ENCODE measurements at regions not wholly inside any gene's neighbourhood (a gene's known extent, or its start where the extent isn't known, plus 50 kb on each side); places are given as distances from the start of the nearest gene placed in this dataset.

DNA sequence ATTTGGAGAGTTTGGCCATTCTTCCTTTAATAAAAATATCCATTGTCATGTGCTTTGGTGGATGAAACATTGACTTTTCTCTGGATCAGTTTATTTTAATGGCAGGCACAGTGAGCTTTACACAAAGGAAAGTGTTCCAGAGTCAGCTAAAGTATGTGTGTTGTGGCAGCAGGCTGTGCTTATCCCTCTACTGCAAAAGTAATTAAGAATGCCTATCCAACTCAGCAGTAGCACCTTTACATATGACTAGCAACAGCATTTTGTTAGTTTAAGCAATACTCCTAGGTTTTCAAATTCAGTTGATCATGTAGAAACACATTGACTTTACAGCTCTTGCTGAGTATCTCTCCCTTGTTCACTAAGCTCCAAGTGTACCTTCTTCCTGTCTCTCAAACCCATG lies 730.5 kb upstream of the RGMB start:
- no peaks in the 10 kb centered on the region for H3K9me3 Mint-ChIP-seq
- no peak overlapping the region for H3K27ac Mint-ChIP-seq
- no peaks in the 10 kb centered on the region for H3K4me1 Mint-ChIP-seq
- no peaks in the 10 kb centered on the region for H3K27me3 Mint-ChIP-seq
- no peak for ATAC-seq (replicated peaks)
- H3K4me3 Mint-ChIP-seq, result no peak overlapping the region
- no peaks in the 10 kb centered on the region for H3K36me3 Mint-ChIP-seq (ENCODE audit: low read depth)

DNA sequence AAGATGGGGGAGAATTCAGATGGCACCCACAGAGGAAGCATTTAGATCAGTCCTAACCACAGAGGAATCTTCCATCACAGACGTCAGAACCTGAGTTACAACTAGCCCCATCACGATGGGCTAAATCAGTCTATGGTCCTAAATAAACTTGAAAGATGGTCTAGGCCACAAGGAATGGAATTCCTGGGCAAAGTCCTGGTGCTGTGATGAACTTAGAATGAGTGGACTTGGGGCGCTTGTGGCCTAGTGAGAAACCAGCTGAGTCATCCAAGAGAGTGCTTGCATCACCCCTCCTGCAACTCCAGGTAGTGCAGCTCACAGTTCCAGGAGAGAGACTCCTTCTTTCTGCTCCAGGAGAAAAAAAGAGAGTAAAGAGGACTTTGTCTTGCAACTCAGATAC lies 722.9 kb upstream of the RGMB start:
- no peak overlapping the region for H3K27ac Mint-ChIP-seq
- no peaks in the 10 kb centered on the region for H3K27me3 Mint-ChIP-seq
- H3K36me3 Mint-ChIP-seq (ENCODE audit: low read depth), result no peaks in the 10 kb centered on the region
- H3K4me1 Mint-ChIP-seq, result no peaks in the 10 kb centered on the region
- ATAC-seq (replicated peaks), result no peak
- H3K4me3 Mint-ChIP-seq, result no peak overlapping the region
- H3K9me3 Mint-ChIP-seq, result no peaks in the 10 kb centered on the region

DNA sequence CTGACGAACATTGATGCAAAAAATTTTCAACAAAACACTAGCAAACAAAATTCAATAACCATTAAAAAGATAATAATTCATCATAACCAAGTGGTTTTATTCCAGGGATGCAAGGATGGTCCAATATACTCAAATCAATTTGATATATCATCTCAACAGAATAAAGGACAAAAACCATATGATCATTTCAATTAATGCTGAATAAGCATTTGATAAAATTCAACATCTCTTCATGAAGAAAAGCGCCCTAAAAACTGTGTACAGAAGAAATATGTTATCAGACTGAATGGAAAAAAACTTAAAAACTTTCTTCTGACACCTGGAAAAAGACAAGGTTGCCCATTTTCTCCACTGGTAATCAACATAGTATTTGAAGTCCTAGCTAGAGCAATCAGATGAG lies 720.3 kb upstream of the RGMB start:
- ATAC-seq (replicated peaks), result no peak
- H3K4me1 Mint-ChIP-seq, result no peaks in the 10 kb centered on the region
- no peak overlapping the region for H3K4me3 Mint-ChIP-seq
- H3K36me3 Mint-ChIP-seq (ENCODE audit: low read depth), result no peaks in the 10 kb centered on the region
- H3K27ac Mint-ChIP-seq, result no peak overlapping the region
- H3K9me3 Mint-ChIP-seq, result no peaks in the 10 kb centered on the region
- H3K27me3 Mint-ChIP-seq, result no peaks in the 10 kb centered on the region

DNA sequence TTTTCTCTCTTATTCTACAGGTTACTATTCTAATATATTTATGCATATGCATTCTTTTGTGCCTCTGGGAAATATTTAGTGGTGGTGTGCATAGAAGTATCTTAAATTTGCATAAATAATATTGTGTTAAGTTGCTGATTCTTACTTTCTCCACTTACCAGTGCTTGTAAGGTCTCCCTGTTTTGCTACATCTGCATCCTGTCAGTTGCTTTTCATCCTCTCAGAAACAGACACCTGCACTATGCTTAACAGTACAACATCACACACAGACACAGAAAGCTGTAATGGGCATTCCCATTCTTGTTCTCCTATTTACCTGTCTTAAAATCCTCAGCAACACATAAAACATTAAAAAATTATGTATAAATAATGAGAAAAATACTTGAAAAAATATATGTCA lies 713.3 kb upstream of the RGMB start:
- H3K4me3 Mint-ChIP-seq, result no peak overlapping the region
- H3K27ac Mint-ChIP-seq, result no peak overlapping the region
- no peaks in the 10 kb centered on the region for H3K27me3 Mint-ChIP-seq
- H3K4me1 Mint-ChIP-seq, result no peaks in the 10 kb centered on the region
- H3K9me3 Mint-ChIP-seq, result no peaks in the 10 kb centered on the region
- no peak for ATAC-seq (replicated peaks)
- no peaks in the 10 kb centered on the region for H3K36me3 Mint-ChIP-seq (ENCODE audit: low read depth)

DNA sequence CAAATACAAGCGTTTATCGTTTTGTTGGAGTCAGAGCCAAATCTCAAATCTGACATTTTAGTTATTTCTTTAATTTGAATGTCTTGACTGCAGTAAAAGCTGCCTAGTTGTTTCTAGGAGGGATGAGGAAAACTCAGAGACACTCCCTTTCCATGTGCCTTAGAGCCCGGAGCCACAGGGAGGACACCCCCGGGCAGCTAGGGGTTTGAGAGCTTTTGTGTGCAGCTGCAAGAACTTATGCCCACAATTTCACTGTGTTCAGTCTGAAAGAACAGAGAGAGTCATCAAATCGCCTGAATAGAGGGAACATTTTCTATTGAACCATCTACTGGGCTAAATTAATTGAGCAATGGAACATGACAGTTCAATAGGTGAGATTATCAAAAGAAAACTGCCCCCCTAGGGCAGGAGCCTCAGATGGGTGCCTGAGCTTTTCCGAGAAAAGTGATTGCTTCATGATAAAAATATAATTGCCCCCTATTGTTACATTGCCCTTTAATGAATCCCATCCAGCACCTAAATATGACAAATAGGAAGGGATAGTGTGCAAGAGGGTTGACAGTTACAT lies 709.3 kb upstream of the RGMB start:
- H3K9me3 Mint-ChIP-seq, result no peaks in the 10 kb centered on the region
- no peaks in the 10 kb centered on the region for H3K27me3 Mint-ChIP-seq
- ATAC-seq (replicated peaks), result no peak
- no peak overlapping the region for H3K27ac Mint-ChIP-seq
- no peaks in the 10 kb centered on the region for H3K4me1 Mint-ChIP-seq
- H3K4me3 Mint-ChIP-seq, result no peak overlapping the region
- no peaks in the 10 kb centered on the region for H3K36me3 Mint-ChIP-seq (ENCODE audit: low read depth)

GRCh38 chr5:98065261-98065909 lies 708.1 kb upstream of the RGMB start:
- ATAC-seq (replicated peaks), result no peak
- no peaks in the 10 kb centered on the region for H3K36me3 Mint-ChIP-seq (ENCODE audit: low read depth)
- no peak overlapping the region for H3K27ac Mint-ChIP-seq
- no peak overlapping the region for H3K4me3 Mint-ChIP-seq
- no peaks in the 10 kb centered on the region for H3K9me3 Mint-ChIP-seq
- H3K27me3 Mint-ChIP-seq, result no peaks in the 10 kb centered on the region
- H3K4me1 Mint-ChIP-seq, result no peaks in the 10 kb centered on the region

DNA sequence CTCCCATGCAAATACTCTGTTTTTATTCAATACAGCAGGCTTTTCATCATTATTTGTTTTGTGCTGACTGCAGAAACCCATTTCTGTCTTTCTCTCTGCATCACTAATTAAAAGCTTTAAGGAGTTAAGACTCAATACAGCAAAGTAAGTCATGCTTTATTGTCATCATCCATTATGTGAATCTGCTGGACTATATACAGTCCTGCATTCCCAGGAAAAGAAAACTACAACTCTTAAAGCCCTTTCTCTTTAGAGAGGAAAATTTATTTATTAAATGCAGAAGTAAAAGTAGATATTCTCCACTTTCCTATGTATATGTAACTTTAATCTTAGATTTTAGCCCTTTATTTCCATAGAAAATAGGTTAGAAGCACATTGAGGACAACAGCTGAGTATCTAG lies 706.6 kb upstream of the RGMB start:
- Mint-ChIP-seq H3K36me3 (ENCODE audit: low read depth) (no peaks in the 10 kb centered on the region), H3K4me1 (no peaks in the 10 kb centered on the region), H3K27ac (no peak overlapping the region), H3K9me3 (no peaks in the 10 kb centered on the region), H3K4me3 (no peak overlapping the region), H3K27me3 (no peaks in the 10 kb centered on the region)
- ATAC-seq (replicated peaks), result no peak

GRCh38 chr5:98069876-98070512 lies 703.5 kb upstream of the RGMB start:
- no peaks in the 10 kb centered on the region for H3K36me3 Mint-ChIP-seq (ENCODE audit: low read depth)
- no peak overlapping the region for H3K4me3 Mint-ChIP-seq
- H3K27ac Mint-ChIP-seq, result no peak overlapping the region
- no peaks in the 10 kb centered on the region for H3K9me3 Mint-ChIP-seq
- ATAC-seq (replicated peaks), result peak; percentile 88
- no peaks in the 10 kb centered on the region for H3K4me1 Mint-ChIP-seq
- H3K27me3 Mint-ChIP-seq, result no peaks in the 10 kb centered on the region

DNA sequence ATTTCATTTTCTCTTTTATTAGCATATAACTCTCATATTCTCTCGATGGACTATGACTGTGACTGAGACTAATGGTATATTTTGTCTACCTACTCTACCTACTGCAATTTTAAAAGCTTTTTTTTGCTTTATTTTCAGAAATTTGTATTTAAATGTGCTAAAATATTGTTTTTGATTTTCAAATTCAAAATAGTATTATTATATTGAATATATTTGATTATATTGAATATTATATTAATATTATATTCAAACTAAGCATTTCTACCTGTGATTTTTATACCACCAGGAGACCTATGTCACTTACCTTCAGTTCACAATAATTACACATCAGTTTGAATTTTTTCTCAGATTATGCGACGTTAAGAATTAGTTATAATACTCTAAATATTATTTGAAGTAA lies 700.5 kb upstream of the RGMB start:
- H3K4me1 Mint-ChIP-seq, result no peaks in the 10 kb centered on the region
- ATAC-seq (replicated peaks), result no peak
- H3K27me3 Mint-ChIP-seq, result no peaks in the 10 kb centered on the region
- no peaks in the 10 kb centered on the region for H3K36me3 Mint-ChIP-seq (ENCODE audit: low read depth)
- H3K4me3 Mint-ChIP-seq, result no peak overlapping the region
- H3K9me3 Mint-ChIP-seq, result no peaks in the 10 kb centered on the region
- H3K27ac Mint-ChIP-seq, result no peak overlapping the region

DNA sequence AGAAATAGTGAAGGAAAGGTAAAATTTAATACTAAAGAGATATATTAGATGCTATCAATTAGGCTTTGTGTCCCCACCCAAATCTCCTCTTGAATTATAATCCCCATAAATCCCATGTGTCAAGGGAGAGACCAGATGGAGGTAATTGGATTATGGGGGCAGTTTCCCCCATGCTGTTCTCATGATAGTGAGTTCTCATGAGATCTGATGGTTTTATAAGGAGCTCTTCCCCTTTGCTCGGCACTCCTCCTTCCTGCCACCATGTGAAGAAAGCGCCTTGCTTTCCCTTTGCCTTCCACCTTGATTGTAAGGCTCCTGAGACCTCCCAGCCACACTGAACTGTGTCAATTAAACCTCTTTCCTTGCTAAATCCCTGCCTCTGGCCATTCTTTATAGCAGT lies 697.0 kb upstream of the RGMB start:
- no peaks in the 10 kb centered on the region for H3K4me1 Mint-ChIP-seq
- no peak for ATAC-seq (replicated peaks)
- H3K9me3 Mint-ChIP-seq, result no peaks in the 10 kb centered on the region
- peaks cover 6% of the 10 kb centered on the region for H3K27me3 Mint-ChIP-seq
- H3K27ac Mint-ChIP-seq, result no peak overlapping the region
- no peaks in the 10 kb centered on the region for H3K36me3 Mint-ChIP-seq (ENCODE audit: low read depth)
- no peak overlapping the region for H3K4me3 Mint-ChIP-seq

- peaks cover under 1% of the 10 kb centered on the region for H3K27me3 Mint-ChIP-seq
- no peak overlapping the region for H3K4me3 Mint-ChIP-seq
- H3K9me3 Mint-ChIP-seq, result no peaks in the 10 kb centered on the region
- no peak for ATAC-seq (replicated peaks)
- H3K36me3 Mint-ChIP-seq (ENCODE audit: low read depth), result no peaks in the 10 kb centered on the region
- no peak overlapping the region for H3K27ac Mint-ChIP-seq
- H3K4me1 Mint-ChIP-seq, result no peaks in the 10 kb centered on the region
Observed at GRCh38 chr5:98085593-98085992, 687.9 kb upstream of the RGMB start.

GRCh38 chr5:98095072-98095471 lies 678.4 kb upstream of the RGMB start:
- H3K9me3 Mint-ChIP-seq, result no peaks in the 10 kb centered on the region
- H3K36me3 Mint-ChIP-seq (ENCODE audit: low read depth), result no peaks in the 10 kb centered on the region
- no peak overlapping the region for H3K4me3 Mint-ChIP-seq
- H3K4me1 Mint-ChIP-seq, result no peaks in the 10 kb centered on the region
- no peak overlapping the region for H3K27ac Mint-ChIP-seq
- H3K27me3 Mint-ChIP-seq, result no peaks in the 10 kb centered on the region
- ATAC-seq (replicated peaks), result peak; percentile 35

GRCh38 chr5:98096155-98096554 lies 677.3 kb upstream of the RGMB start:
- Mint-ChIP-seq H3K9me3 (no peaks in the 10 kb centered on the region), H3K27me3 (no peaks in the 10 kb centered on the region), H3K27ac (no peak overlapping the region), H3K4me1 (no peaks in the 10 kb centered on the region), H3K4me3 (no peak overlapping the region), H3K36me3 (ENCODE audit: low read depth) (no peaks in the 10 kb centered on the region)
- no peak for ATAC-seq (replicated peaks)

- Mint-ChIP-seq H3K9me3 (peaks cover 3% of the 10 kb centered on the region), H3K36me3 (ENCODE audit: low read depth) (no peaks in the 10 kb centered on the region), H3K4me3 (no peak overlapping the region), H3K27me3 (no peaks in the 10 kb centered on the region), H3K27ac (no peak overlapping the region), H3K4me1 (no peaks in the 10 kb centered on the region)
- no peak for ATAC-seq (replicated peaks)
Observed at GRCh38 chr5:98099448-98100105, 673.9 kb upstream of the RGMB start.

DNA sequence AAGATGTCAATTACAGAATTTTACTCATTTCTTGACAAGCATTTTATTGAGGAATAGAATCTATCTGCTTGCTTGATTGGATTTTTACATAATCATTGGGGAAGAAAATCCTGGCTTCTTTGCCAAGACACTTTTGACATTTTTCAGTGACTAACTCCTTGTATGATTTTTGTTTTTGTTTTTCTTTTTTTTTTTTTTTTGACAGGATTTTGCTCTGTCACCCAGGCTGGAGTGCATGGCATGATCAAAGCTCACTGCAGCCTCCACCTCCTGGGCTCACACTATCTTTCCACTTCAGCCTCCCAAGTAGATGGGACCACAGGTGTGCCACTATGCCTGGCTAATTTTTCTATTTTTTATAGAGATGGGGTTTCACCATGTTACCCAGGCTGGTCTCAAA lies 672.3 kb upstream of the RGMB start:
- H3K27ac Mint-ChIP-seq, result no peak overlapping the region

More for the DNA sequence above, 672.3 kb upstream of the RGMB start:
- Mint-ChIP-seq H3K9me3 (peaks cover 3% of the 10 kb centered on the region), H3K4me1 (no peaks in the 10 kb centered on the region), H3K36me3 (ENCODE audit: low read depth) (no peaks in the 10 kb centered on the region), H3K4me3 (no peak overlapping the region), H3K27me3 (no peaks in the 10 kb centered on the region)
- ATAC-seq (replicated peaks), result no peak

Measured in activated T-helper 17 cell treated with anti-CD3 and anti-CD28 coated beads, Interleukin-2, amount 50 U/mL, for 72 hours (primary cell).